Ascending aorta (tissue), 2 donors: ENCODE measurements at regions not wholly inside any gene's neighbourhood (a gene's known extent, or its start where the extent isn't known, plus 50 kb on each side); places are given as distances from the start of the nearest gene placed in this dataset.

Experiments
- DNase-seq, 2 donors: peaks; one replicate each; pipeline ENCODE4 v3.0.0-alpha.2; 2019; ENCODE audit warnings: low spot score in 2 of 2
- H3K27ac ChIP-seq, 2 donors: fragments of 200-600 bp; sonication (generic); one replicate each; pipeline ENCODE4 v1.5.1; 2016 to 2017; ENCODE audit warnings: mild to moderate bottlenecking in 1 of 2
- H3K27me3 ChIP-seq: fragments of 200-600 bp; sonication (generic); one replicate; pipeline ENCODE4 v1.5.1; 2017
- H3K36me3 ChIP-seq, 2 donors: fragments of 200-600 bp; sonication (generic); one replicate each; pipeline ENCODE4 v1.5.1; 2016
- H3K4me1 ChIP-seq, 2 donors: fragments of 200-600 bp; sonication (generic); one replicate each; pipeline ENCODE4 v1.5.1; 2016 to 2017; ENCODE audit warnings: mild to moderate bottlenecking in 1 of 2
- H3K4me3 ChIP-seq, 2 donors: fragments of 200-600 bp; sonication (generic); one replicate each; pipeline ENCODE4 v1.5.1; 2016 to 2017; ENCODE audit warnings: mild to moderate bottlenecking in 1 of 2
- H3K9me3 ChIP-seq, 2 donors: fragments of 200-600 bp; sonication (generic); one replicate each; pipeline ENCODE4 v1.5.1; 2016
- intact Hi-C: fragments of 100-400 bp; cut with DNase I; formaldehyde crosslinking; loops from one replicate; pipeline ENCODE4 v1.15.1; 2023
- TF ChIP-seq, protein P1 (sequence below), 3 experiments: fragments of 200-600 bp in 2 of 3; fragments of 450-650 bp in 1 of 3; sonication (generic) in 2 of 3; IDR thresholded peaks; one replicate each; pipeline ENCODE4 v1.5.1; 2016 to 2019; ENCODE audit warnings: antibody characterized with exemption in 3 of 3, mild to moderate bottlenecking in 1 of 3, moderate library complexity in 1 of 3

GRCh38 chr6:2432292-2432691 is 186.9 kb upstream of the GMDS start:
- Histone ChIP-seq H3K9me3 (no peaks in the 10 kb centered on the region), H3K27ac (no peak overlapping the region), H3K27me3 (no peaks in the 10 kb centered on the region), H3K4me1 (no peaks in the 10 kb centered on the region), H3K4me3 (no peak overlapping the region), H3K36me3 (no peaks in the 10 kb centered on the region)
- TF ChIP-seq, protein P1, sequence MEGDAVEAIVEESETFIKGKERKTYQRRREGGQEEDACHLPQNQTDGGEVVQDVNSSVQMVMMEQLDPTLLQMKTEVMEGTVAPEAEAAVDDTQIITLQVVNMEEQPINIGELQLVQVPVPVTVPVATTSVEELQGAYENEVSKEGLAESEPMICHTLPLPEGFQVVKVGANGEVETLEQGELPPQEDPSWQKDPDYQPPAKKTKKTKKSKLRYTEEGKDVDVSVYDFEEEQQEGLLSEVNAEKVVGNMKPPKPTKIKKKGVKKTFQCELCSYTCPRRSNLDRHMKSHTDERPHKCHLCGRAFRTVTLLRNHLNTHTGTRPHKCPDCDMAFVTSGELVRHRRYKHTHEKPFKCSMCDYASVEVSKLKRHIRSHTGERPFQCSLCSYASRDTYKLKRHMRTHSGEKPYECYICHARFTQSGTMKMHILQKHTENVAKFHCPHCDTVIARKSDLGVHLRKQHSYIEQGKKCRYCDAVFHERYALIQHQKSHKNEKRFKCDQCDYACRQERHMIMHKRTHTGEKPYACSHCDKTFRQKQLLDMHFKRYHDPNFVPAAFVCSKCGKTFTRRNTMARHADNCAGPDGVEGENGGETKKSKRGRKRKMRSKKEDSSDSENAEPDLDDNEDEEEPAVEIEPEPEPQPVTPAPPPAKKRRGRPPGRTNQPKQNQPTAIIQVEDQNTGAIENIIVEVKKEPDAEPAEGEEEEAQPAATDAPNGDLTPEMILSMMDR (IDR thresholded peaks at IDR 0.05): no peak
- no peak for DNase-seq
- intact Hi-C loops: no loop called here

- Histone ChIP-seq H3K9me3 (no peaks in the 10 kb centered on the region), H3K4me1 (no peaks in the 10 kb centered on the region), H3K27me3 (no peaks in the 10 kb centered on the region), H3K36me3 (no peaks in the 10 kb centered on the region), H3K4me3 (no peak overlapping the region), H3K27ac (no peak overlapping the region)
- TF ChIP-seq, protein P1 (IDR thresholded peaks at IDR 0.05): no peak
- DNase-seq: no peak
- intact Hi-C loops: no loop called here
Observed at GRCh38 chr6:2430612-2431011, 185.2 kb upstream of the GMDS start.

GRCh38 chr6:2429460-2429859 is 184.1 kb upstream of the GMDS start:
- no peaks in the 10 kb centered on the region for H3K36me3 ChIP-seq
- intact Hi-C loops: no loop called here
- no peaks in the 10 kb centered on the region for H3K4me1 ChIP-seq
- no peak overlapping the region for H3K27ac ChIP-seq
- DNase-seq: no peak
- TF ChIP-seq, protein P1 (IDR thresholded peaks at IDR 0.05): no peak
- H3K9me3 ChIP-seq: no peaks in the 10 kb centered on the region
- no peak overlapping the region for H3K4me3 ChIP-seq
- no peaks in the 10 kb centered on the region for H3K27me3 ChIP-seq

GRCh38 chr6:2429032-2429431 is 183.6 kb upstream of the GMDS start:
- H3K27ac ChIP-seq: no peak overlapping the region
- H3K9me3 ChIP-seq: no peaks in the 10 kb centered on the region
- no peaks in the 10 kb centered on the region for H3K27me3 ChIP-seq
- TF ChIP-seq, protein P1 (IDR thresholded peaks at IDR 0.05): no peak
- no peaks in the 10 kb centered on the region for H3K36me3 ChIP-seq
- H3K4me3 ChIP-seq: no peak overlapping the region
- DNase-seq: no peak
- no peaks in the 10 kb centered on the region for H3K4me1 ChIP-seq
- intact Hi-C loops: no loop called here

DNA sequence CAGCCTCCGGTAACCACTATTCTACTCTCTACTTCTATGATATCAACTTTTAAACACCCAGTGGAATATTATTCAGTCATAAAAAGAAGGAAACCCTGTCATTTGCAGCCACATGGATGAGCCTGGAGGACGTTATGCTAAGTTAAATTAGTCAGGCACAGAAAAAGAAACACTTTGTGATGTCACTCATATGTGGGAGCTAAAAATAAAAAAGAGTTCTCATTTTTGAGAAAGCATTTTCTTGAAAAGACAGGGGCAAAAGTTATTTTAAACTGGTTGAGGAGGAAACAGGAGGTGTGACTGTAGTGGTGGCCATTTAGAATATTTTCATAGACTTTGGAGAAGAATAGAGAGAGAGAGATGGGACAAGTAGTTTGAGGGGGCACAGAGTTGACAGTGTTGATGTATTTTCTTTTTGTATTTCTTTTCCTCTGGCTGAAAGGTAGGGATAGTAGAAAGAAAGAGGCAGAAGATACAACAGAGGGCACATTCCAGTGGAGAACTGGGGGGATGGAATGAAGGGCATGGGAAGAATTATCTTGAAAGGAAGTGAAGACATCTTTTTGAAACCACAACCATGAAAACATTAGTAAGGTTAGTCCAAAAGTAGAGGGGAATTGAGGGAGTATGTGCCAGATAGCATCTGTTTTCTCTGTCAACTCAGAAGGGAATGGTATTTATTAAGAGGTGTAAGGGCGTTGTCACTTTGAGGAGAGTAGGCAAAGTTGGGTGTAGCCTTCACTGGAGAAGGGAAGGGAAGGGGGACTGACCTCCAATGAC is 181.3 kb upstream of the GMDS start:
- H3K4me3 ChIP-seq: no peak overlapping the region
- H3K27ac ChIP-seq: no peak overlapping the region
- H3K4me1 ChIP-seq: no peaks in the 10 kb centered on the region
- no peaks in the 10 kb centered on the region for H3K36me3 ChIP-seq
- no peak for DNase-seq
- intact Hi-C loops: no loop called here
- H3K9me3 ChIP-seq: no peaks in the 10 kb centered on the region
- no peaks in the 10 kb centered on the region for H3K27me3 ChIP-seq
- TF ChIP-seq, protein P1 (IDR thresholded peaks at IDR 0.05): no peak
